SIG-M5 (cell line): ENCODE measurements at regions not wholly inside any gene's neighbourhood (a gene's known extent, or its start where the extent isn't known, plus 50 kb on each side); places are given as distances from the start of the nearest gene placed in this dataset.
"Not testable (repeated sequence)": the region's sequence is repeated elsewhere in the genome, so short reads cannot be mapped to it uniquely, and the experiment has no call there.

Source experiments
- DNase-seq: peaks from one replicate; lab custom pipeline; 2025; lab: John Stamatoyannopoulos, UW

- DNase-seq, result no peak
Observed at GRCh38 chr14:86790408-86791364, 1202.3 kb downstream of the GALC start.

- no peak for DNase-seq
Observed at GRCh38 chr14:86788224-86788623, 1204.8 kb downstream of the GALC start.

GRCh38 chr14:86787717-86788116, 1205.3 kb downstream of the GALC start:
- DNase-seq, result no peak

GRCh38 chr14:86782092-86782580, 1210.8 kb downstream of the GALC start:
- DNase-seq, result no peak

- no peak for DNase-seq
Observed at GRCh38 chr14:86780876-86781510, 1212.0 kb downstream of the GALC start.

- no peak for DNase-seq
Observed at GRCh38 chr14:86780461-86780860, 1212.5 kb downstream of the GALC start.

GRCh38 chr14:86779416-86779815, 1213.6 kb downstream of the GALC start:
- no peak for DNase-seq

GRCh38 chr14:86777963-86778602, 1214.9 kb downstream of the GALC start:
- DNase-seq, result no peak

- DNase-seq, result not testable (repeated sequence)
Observed at GRCh38 chr14:86775896-86776295, 1217.1 kb downstream of the GALC start.

- DNase-seq, result no peak
Observed at GRCh38 chr14:86774916-86775315, 1218.1 kb downstream of the GALC start.

GRCh38 chr14:86772075-86772474, 1220.9 kb downstream of the GALC start:
- no peak for DNase-seq

GRCh38 chr14:86770186-86770585, 1222.8 kb downstream of the GALC start:
- DNase-seq, result no peak

GRCh38 chr14:86766469-86766868, 1226.5 kb downstream of the GALC start:
- no peak for DNase-seq

- no peak for DNase-seq
Observed at GRCh38 chr14:86761611-86762010, 1231.4 kb downstream of the GALC start.

- no peak for DNase-seq
Observed at GRCh38 chr14:86756521-86757190, 1226.7 kb downstream of the FLRT2 start.

GRCh38 chr14:86750488-86750887, 1220.5 kb downstream of the FLRT2 start:
- not testable (repeated sequence) for DNase-seq

- no peak for DNase-seq
Observed at GRCh38 chr14:86739761-86740160, 1209.8 kb downstream of the FLRT2 start.

- not testable (repeated sequence) for DNase-seq
Observed at GRCh38 chr14:86731427-86731826, 1201.5 kb downstream of the FLRT2 start.

- DNase-seq, result no peak
Observed at GRCh38 chr14:86723254-86723624, 1193.3 kb downstream of the FLRT2 start.

- no peak for DNase-seq
Observed at GRCh38 chr14:86722612-86723253, 1192.8 kb downstream of the FLRT2 start.

GRCh38 chr14:86714575-86714974, 1184.6 kb downstream of the FLRT2 start:
- DNase-seq, result no peak

GRCh38 chr14:86714153-86714552, 1184.2 kb downstream of the FLRT2 start:
- DNase-seq, result no peak
